ENCODE measurements at regions not wholly inside any gene's neighbourhood (a gene's known extent, or its start where the extent isn't known, plus 50 kb on each side); places are given as distances from the start of the nearest gene placed in this dataset.

DNA sequence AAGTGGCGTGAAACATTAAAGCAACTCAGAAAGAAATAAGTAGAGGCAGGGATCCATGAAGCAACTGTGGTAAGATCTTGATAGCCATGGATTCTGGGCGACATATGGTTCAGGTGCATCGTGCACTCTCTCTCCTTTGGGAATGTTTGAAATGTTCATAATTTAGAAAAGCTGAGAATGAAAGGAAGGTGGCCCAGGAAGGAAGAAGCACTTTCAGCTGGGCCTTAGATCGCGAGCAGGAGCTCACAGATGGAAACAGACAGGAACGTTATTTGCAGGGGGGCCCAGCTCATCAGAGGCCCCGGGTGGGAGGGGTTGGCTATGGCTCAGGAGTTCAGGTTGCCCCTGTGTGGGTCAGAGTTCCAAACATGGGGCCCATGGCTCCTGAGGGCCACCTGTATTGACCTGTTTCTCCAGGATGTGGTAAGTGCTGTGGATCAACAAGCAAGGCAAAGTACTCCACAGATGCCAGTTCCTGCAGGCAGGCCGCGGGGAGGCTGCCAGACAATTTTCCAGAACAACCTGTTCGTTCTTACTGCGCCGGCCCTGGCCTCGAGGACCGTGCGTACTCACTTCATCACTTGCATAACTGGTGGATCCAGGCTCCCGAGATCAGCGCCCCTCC lies 253.2 kb downstream of the TOMM20 start:
- TF ChIP-seq, protein P1, sequence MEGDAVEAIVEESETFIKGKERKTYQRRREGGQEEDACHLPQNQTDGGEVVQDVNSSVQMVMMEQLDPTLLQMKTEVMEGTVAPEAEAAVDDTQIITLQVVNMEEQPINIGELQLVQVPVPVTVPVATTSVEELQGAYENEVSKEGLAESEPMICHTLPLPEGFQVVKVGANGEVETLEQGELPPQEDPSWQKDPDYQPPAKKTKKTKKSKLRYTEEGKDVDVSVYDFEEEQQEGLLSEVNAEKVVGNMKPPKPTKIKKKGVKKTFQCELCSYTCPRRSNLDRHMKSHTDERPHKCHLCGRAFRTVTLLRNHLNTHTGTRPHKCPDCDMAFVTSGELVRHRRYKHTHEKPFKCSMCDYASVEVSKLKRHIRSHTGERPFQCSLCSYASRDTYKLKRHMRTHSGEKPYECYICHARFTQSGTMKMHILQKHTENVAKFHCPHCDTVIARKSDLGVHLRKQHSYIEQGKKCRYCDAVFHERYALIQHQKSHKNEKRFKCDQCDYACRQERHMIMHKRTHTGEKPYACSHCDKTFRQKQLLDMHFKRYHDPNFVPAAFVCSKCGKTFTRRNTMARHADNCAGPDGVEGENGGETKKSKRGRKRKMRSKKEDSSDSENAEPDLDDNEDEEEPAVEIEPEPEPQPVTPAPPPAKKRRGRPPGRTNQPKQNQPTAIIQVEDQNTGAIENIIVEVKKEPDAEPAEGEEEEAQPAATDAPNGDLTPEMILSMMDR (IDR thresholded peaks at IDR 0.05) = no peak
- no peak for TF ChIP-seq POLR2A (IDR thresholded peaks at IDR 0.05)
